Epithelial cell of proximal tubule (primary cell): ENCODE measurements at regions not wholly inside any gene's neighbourhood (a gene's known extent, or its start where the extent isn't known, plus 50 kb on each side); places are given as distances from the start of the nearest gene placed in this dataset.
"Not testable (repeated sequence)": the region's sequence is repeated elsewhere in the genome, so short reads cannot be mapped to it uniquely, and the experiment has no call there.

ENCODE experiments used
- DNase-seq: peaks from one replicate; pipeline ENCODE4 v3.0.0-alpha.2; 2011; ENCODE audit warnings: low read depth
- H3K4me3 ChIP-seq: 2 replicates; pipeline ENCODE4 v1.5.1; 2011; ENCODE audit warnings: low read depth, mild to moderate bottlenecking, low read length
- TF ChIP-seq, protein P1 (sequence below): conservative IDR thresholded peaks from 2 replicates; pipeline ENCODE4 v1.5.1; 2012; ENCODE audit warnings: low read depth, mild to moderate bottlenecking, low read length

DNA sequence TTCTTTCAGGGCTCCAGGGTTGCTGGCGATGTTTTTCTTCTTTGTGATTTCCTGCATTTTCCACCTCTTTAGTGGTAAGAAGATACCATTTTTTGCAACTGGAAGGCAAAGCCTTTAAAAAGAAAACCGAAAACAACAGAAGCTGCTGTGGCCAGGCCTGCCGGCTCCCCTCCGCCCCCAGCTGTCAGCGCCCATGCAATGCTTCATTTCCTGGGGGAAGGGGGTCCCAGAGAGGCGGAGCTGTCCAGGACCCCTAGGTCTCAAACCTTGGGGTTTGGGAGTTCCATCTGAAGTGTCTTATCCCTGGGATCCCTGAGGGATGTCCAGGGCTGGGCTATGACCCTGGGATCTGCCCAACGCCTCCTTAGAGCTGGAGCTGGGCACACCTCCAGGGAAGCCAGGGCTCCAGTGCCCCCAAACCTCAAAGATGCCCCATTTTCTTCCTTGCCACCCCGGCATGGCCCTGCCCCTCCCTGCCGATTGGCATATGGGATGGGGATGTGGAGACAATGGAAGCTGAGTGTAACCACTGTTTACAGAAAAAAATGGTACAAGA is 257.2 kb upstream of the MVB12B start:
- DNase-seq: no peak
- TF ChIP-seq, protein P1, sequence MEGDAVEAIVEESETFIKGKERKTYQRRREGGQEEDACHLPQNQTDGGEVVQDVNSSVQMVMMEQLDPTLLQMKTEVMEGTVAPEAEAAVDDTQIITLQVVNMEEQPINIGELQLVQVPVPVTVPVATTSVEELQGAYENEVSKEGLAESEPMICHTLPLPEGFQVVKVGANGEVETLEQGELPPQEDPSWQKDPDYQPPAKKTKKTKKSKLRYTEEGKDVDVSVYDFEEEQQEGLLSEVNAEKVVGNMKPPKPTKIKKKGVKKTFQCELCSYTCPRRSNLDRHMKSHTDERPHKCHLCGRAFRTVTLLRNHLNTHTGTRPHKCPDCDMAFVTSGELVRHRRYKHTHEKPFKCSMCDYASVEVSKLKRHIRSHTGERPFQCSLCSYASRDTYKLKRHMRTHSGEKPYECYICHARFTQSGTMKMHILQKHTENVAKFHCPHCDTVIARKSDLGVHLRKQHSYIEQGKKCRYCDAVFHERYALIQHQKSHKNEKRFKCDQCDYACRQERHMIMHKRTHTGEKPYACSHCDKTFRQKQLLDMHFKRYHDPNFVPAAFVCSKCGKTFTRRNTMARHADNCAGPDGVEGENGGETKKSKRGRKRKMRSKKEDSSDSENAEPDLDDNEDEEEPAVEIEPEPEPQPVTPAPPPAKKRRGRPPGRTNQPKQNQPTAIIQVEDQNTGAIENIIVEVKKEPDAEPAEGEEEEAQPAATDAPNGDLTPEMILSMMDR: no peak
- no peak overlapping the region for H3K4me3 ChIP-seq

DNA sequence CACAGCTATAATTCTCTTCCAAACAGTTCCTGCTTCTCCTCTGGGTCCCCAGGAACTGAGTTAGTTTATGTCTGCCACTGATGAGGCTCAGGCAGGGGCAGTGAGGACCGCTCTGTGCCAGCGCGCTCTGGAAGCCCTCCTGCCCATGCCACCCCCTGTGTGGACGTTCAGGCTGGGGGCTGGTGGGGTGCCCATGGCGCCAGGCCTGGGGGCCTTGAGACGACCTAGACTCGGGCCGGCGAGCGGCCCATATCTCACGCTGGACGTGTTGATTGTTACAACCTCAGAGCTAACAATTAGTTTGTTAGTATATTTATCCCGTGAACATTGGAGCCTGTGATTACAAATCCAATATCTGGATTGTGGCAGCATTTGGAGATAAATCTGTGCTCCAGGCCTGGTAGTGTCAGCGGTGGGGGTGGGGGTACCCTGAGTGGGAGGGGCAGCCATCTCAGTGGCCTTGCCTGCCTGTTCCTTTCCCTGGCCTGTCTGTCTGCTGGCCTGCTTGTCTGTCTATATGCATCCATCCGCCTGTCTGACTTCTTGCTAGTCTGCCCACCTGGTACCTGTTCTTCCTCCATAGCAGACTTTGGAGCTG is 256.5 kb upstream of the MVB12B start:
- TF ChIP-seq, protein P1: no peak
- DNase-seq: no peak

DNA sequence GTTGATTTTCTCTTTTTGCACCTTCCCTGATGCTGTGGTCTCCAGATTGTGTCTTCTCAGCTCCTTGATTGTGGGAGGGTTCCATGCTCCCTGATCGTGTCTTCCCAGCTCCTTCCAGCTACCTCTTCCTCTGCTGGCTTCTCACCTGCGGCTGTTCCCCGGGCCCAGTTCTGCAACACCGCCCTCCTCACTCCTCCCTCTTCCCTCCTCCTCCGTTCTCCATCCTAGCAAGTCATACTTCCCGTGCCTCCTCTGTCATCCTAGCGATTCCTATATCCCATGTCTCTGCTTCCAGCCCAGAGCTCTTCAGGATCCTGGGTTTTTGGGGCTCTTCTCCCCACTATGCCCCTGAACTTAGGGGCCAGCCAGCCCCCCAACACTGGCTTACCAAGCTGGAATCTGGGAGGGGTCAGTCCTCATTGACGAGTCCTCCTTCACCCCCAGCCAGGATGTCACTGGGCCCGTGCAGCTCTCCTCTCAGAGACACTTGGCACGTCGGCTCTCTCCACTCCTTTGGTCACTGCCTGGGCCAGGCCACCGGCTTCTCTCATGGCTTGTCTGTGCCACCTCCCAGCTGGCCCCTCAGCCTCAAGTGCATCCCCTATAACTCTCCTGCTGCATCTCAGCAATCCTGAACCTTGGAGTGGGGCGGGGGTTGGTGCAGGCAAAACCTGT is 255.4 kb upstream of the MVB12B start:
- TF ChIP-seq, protein P1: no peak
- no peak overlapping the region for H3K4me3 ChIP-seq
- no peak for DNase-seq

More for the DNA sequence above, 256.5 kb upstream of the MVB12B start:
- no peak overlapping the region for H3K4me3 ChIP-seq

DNA sequence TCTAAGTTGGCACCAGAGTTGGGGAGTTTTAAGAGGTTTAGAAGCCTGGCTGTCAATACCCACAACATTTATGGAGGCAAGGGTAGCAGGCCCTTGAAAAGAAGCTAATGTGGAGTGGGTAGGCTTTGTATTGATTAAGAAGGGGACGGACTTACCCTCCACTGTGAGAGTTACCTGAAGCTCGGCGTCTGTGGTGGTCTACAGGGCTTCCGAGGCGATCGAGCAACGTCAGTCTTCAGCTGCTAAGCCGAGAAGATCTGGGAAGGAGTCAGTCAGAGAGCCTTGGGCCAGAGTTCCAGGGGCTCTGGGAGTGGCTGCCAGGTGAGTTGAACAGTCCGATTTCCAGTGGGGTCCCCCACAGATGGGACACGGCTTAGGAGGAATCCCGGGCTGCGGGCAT is 249.0 kb upstream of the MVB12B start:
- not testable (repeated sequence) for H3K4me3 ChIP-seq, DNase-seq

- no peak for DNase-seq
- TF ChIP-seq, protein P1: no peak
- H3K4me3 ChIP-seq: no peak overlapping the region
These were observed 246.0 kb upstream of the MVB12B start for GRCh38 chr9:126080641-126081040.

DNA sequence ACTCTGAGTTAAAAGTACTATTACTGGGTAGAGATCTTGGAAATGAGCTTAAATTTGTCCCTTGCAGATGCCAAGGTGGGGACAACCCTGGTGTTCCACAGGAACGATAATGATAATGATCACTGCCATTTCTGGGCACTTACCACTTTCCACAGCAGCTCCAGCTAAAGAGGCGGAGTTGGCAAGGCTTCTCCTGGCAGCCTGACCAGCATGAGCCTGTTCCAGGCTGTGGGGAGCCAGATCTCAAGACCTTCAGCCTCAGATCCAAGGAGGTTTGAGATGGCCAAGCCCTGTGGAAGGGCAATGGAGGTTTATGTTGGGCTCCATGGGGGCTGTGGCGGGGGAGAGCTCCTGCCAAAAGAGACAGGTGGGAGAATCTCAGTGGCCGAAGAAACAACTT is 244.9 kb upstream of the MVB12B start:
- DNase-seq: no peak
- TF ChIP-seq, protein P1: no peak
- no peak overlapping the region for H3K4me3 ChIP-seq

DNA sequence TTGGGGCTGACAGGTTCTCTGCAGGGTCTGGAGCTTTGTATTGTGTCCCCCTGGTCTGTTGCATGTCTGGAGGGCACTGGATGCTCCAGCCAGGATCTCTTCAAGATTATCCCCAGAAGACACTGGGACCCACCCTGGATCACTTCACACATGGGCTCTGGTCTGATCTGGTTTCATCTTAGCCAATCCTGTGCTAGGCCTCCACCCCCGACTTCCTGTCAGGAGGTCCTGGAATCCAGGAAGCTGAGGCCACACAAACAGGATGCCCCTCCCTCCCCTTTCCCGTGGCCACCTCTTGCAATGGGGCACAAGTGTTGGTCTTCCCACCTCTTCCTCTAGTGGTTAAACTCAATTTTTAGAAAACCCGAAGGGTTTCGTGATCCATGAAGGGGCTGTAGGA is 242.6 kb upstream of the MVB12B start:
- H3K4me3 ChIP-seq: no peak overlapping the region
- TF ChIP-seq, protein P1: no peak
- DNase-seq: no peak
